Stimulated activated CD4-positive, alpha-beta T cell treated with anti-CD3 and anti-CD28 coated beads, Interleukin-2, amount 100 ng/mL, for 48 hours (primary cell): ENCODE measurements at regions not wholly inside any gene's neighbourhood (a gene's known extent, or its start where the extent isn't known, plus 50 kb on each side); places are given as distances from the start of the nearest gene placed in this dataset.

Experiments used
- DNase-seq, 2 donors: peaks; one replicate each; pipeline ENCODE4 v3.0.0-alpha.2; 2020

- no peak for DNase-seq
Measured at GRCh38 chr4:138298866-138299265, 56.7 kb upstream of the SLC7A11 start.

- DNase-seq: no peak
Measured at GRCh38 chr4:138298431-138298830, 56.3 kb upstream of the SLC7A11 start.

GRCh38 chr4:138297743-138298405 is 55.7 kb upstream of the SLC7A11 start:
- no peak for DNase-seq

- no peak for DNase-seq
Measured at GRCh38 chr4:138292321-138292720, 50.2 kb upstream of the SLC7A11 start.
